GM21529 (cell line): ENCODE measurements at regions not wholly inside any gene's neighbourhood (a gene's known extent, or its start where the extent isn't known, plus 50 kb on each side); places are given as distances from the start of the nearest gene placed in this dataset.
"Not testable (repeated sequence)": the region's sequence is repeated elsewhere in the genome, so short reads cannot be mapped to it uniquely, and the experiment has no call there.

Source experiments
- ATAC-seq: cut with Tn5 transposase; IDR thresholded peaks from one replicate; pipeline ENCODE4 v1.9.1; 2021; ENCODE audit not compliant: unreplicated experiment

- ATAC-seq = no peak
Observed at GRCh38 chr17:55903028-55903690, 152.3 kb downstream of the PCTP start.

DNA sequence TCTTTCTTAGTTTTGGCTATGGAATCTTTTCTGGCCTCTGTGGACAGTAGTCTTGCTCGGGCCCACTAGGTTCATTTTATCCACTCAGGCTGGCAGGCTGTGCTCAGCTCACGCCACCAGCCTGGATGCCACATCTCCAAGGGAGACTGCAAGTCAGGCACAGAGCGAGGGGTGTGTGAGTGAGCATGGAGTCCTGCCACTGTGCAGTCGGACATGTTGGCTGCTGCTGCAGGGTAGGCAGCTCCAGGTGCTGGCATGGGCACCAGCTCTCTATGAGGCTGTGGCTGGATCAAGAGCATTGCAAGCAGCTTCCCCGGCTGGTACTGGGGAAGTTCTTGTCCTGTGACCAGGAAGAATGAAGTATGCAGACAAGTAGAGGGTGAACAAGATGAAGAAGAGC lies 158.9 kb downstream of the PCTP start:
- no peak for ATAC-seq

GRCh38 chr17:55911186-55911585 lies 160.3 kb downstream of the PCTP start:
- no peak for ATAC-seq

GRCh38 chr17:55925440-55925839 lies 174.6 kb downstream of the PCTP start:
- no peak for ATAC-seq

GRCh38 chr17:55926276-55926990 lies 175.6 kb downstream of the PCTP start:
- no peak for ATAC-seq

DNA sequence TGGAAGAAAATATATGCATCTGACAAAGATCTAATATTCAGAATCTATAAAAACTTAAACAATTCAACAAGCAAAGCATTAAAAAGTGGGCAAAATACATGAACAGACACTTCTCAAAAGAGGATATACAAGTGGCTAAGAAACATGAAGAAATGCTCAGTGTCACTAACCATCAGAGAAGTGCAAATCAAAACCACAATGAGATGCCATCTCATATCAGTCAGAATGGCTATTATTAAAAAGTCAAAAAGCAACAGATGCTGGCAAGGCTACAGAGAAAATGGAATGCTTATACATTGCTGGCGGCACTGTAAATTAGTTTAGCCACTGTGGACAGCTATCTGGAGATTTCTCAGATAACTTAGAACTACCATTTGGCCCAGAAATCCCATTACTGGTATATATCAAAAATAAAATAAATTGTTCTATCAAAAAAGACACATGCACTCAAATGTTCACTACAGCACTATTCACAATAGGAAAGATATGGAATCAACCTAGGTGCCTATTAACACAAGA lies 179.5 kb downstream of the PCTP start:
- no peak for ATAC-seq

- ATAC-seq = no peak
Observed at GRCh38 chr17:55931446-55931845, 180.6 kb downstream of the PCTP start.

DNA sequence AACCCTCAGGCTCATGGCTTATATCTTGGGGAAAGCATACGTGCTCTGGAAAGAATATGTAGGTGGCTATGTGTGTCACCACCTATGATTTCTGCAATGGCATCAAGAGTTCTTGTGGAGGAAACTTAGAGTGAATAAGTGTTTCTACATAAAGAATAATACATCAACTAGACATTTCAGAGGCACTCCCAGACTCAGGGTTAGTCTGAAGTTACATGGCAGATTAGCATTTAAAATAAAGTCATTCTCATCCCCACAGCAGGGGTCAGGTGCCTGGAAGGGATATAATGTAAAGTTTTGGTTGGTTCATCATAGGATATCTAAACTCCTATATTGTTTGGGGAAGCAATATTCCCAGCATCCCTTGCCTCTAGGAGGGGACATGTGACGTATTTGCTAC lies 182.1 kb downstream of the PCTP start:
- no peak for ATAC-seq

DNA sequence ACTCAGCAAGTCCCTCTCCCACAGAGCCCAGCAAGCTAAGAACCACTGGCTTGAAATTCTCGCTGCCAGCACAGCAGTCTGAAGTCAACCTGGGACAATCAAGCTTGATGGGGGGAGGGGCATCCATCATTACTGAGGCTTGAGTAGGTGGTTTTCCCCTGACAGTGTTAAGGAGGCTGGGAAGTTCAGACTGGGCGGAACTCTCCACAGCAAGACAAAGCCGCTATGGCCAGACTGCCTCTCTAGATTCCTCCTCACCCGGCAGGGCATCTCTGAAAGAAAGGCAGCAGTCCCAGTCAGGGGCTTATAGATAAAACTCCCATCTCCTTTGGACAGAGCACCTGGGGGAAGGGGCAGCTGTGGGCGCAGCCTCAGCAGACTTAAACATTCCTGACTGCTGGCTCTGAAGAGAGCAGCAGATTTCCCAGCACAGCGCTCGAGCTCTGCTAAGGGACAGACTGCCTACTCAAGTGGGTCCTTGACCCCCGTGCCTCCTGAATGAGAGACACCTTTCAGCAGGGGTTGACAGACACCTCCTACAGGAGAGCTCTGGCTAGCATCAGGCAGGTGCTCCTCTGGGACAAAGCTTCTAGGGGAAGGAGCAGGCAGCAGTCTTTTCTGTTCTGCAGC lies 188.4 kb downstream of the PCTP start:
- not testable (repeated sequence) for ATAC-seq

- ATAC-seq = no peak
Observed at GRCh38 chr17:55959756-55960155, 193.5 kb upstream of the ANKFN1 start.

GRCh38 chr17:55961386-55961785 lies 191.9 kb upstream of the ANKFN1 start:
- no peak for ATAC-seq

GRCh38 chr17:55962951-55963401 lies 190.3 kb upstream of the ANKFN1 start:
- ATAC-seq = no peak

DNA sequence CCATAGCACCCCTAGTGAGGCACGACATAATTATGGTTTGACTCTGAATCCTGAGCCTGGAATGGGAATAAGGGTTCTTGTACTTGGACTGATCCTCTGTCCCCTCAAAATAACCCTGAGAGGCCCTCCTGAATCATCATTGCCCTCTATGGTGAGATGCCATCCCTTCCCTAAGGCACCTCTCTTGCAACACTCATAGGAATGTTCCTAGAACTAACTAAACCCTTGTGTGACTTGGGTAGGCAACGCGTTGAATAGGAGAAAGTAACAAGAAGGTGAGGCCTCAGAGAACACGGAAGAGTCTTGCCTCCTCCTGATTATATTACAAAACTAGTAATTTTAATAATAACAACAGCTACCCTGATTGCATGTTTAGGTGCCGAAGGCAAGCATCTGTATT lies 189.1 kb upstream of the ANKFN1 start:
- no peak for ATAC-seq

DNA sequence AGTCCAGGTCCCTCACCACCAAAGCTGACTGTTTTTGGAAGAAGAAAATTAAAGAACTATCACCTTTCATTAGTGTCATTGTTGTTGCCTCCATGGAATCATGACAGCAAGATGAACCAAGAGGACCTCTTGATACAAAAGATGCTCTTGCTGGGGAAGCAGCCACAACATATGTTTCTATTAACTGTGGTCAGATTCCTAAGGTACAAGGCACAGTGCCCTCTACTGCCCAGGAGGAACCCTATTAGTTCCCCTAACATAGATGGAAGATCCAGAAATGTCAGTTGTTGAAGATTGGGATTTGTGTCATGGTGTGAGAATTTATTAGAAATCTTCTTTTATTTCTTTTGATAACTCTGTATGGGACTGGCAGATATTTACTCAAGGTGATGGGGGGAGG lies 188.2 kb upstream of the ANKFN1 start:
- no peak for ATAC-seq

- ATAC-seq = no peak
Observed at GRCh38 chr17:55969562-55970324, 183.5 kb upstream of the ANKFN1 start.

- no peak for ATAC-seq
Observed at GRCh38 chr17:55978578-55978977, 174.7 kb upstream of the ANKFN1 start.

- no peak for ATAC-seq
Observed at GRCh38 chr17:55983096-55983495, 170.2 kb upstream of the ANKFN1 start.

DNA sequence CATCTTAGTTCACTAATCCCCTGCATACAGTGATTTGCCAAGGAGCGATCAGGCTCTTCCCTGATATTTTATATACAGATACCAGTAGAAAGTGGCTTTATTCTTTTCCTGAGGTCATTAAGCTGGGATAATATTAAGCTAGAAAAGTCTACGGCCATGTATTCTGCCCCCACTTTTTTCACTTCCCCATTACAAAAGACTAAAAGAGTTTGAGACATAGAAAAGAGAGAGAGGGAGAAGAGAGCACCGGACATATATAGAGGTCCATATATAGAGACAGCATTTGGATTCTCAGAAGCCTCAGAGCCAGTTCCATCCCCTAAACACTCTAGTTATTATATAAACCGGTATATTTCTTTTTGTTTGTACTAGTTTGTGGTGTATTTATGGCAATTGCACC lies 166.5 kb upstream of the ANKFN1 start:
- ATAC-seq = no peak

DNA sequence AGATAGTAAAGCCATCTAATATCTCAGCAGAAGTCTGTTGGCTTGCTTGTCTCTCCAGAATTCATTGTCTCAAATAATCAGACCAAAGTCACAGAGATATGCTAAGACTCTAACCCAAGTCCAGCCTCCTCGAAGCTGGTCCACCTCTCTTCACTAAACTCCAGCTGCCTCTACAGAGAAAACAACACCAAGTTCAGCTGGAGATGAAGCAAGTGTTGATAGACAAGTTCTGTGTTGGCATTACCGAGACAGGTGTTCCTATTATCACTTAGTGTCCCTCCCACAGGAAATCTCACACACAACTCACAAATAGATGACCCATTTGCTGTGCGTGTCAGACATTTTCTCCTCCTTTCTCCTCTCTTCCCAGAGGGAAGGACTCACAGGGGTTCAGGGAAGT lies 164.4 kb upstream of the ANKFN1 start:
- ATAC-seq = no peak

DNA sequence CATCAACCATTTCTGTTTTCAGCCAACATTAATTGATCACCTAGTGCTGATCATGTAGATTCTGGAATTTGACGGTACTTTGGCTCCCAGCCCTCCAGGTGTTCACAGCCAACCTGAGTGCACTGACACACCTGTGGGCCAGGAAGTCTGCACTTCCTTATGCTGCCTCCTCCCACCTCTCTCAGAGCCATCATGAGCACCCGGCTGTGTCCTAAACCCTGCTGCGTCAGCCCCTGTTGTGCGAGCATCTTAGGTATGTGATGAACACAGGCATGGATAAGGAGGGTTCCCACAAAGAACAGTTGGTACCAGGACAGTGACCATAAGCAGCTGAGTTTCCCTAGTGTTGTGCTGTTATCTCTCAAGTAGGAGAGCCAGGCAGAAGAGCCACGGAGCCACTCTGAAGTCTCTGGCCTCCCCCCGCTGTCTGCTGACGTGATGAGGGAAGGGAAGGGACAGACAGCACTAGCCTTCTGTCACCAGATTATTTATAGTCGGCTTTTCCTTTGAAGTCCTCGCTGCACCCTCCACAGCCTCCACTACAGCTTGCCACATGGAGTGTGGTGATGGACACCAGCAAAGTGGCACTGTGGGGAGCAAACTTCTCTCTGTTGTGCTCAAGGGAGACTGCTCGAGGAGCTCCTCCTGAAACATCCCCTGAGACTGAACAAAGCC lies 162.8 kb upstream of the ANKFN1 start:
- no peak for ATAC-seq

DNA sequence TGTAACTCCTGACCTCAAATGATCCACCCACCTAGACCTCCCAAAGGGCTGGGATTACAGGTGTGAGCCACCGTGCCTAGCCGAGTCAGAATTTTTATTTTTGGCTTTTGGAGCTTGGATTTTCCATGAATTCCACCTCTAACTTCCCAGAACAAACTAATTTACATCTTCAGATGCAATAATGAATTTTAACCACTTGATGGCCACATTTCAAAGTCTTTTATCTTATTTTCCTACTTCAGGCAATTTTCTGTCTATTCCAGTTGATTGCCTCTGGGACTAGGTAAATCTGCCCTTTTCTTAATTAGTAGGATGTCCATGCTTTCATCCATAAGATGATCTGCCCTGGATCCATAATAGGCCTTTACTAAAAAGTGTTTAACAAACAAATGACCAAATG lies 156.4 kb upstream of the ANKFN1 start:
- no peak for ATAC-seq
